MM.1S (cell line): ENCODE measurements at regions not wholly inside any gene's neighbourhood (a gene's known extent, or its start where the extent isn't known, plus 50 kb on each side); places are given as distances from the start of the nearest gene placed in this dataset.
A peak's percentile ranks its signal among the peaks of the same experiment; 100 is the strongest.

Source experiments
- DNase-seq: peaks from one replicate; pipeline ENCODE4 v3.0.0-alpha.2; 2015
- H2AFZ ChIP-seq: fragments of 300-600 bp; sonication (generic); 2 replicates; pipeline ENCODE4 v1.6.0; 2016; ENCODE audit warnings: antibody characterized with exemption, low read length
- H3F3A ChIP-seq: fragments of 300-600 bp; sonication (generic); 2 replicates; pipeline ENCODE4 v1.6.1; 2016; ENCODE audit warnings: mild to moderate bottlenecking, antibody characterized with exemption, low read length, moderate library complexity, mixed read lengths; ENCODE audit not compliant: insufficient read depth
- H3K27ac ChIP-seq: fragments of 300-600 bp; sonication (generic); 2 replicates; pipeline ENCODE4 v1.5.1; 2016; ENCODE audit warnings: mild to moderate bottlenecking, low read length
- H3K27me3 ChIP-seq: fragments of 300-600 bp; sonication (generic); replicated peaks from 2 replicates; pipeline ENCODE4 v1.6.0; 2016; ENCODE audit warnings: low read length; ENCODE audit not compliant: insufficient read depth
- H3K36me3 ChIP-seq: fragments of 300-600 bp; sonication (generic); replicated peaks from 2 replicates; pipeline ENCODE4 v1.6.1; 2016; ENCODE audit warnings: mild to moderate bottlenecking, low read length, mixed read lengths; ENCODE audit not compliant: insufficient read depth
- H3K4me1 ChIP-seq: fragments of 300-600 bp; sonication (generic); 2 replicates; pipeline ENCODE4 v1.6.1; 2016; ENCODE audit warnings: low read length, mixed read lengths
- H3K4me2 ChIP-seq: fragments of 300-600 bp; sonication (generic); 2 replicates; pipeline ENCODE4 v1.6.0; 2016; ENCODE audit warnings: low read depth, low read length
- H3K4me3 ChIP-seq: fragments of 300-600 bp; sonication (generic); 2 replicates; pipeline ENCODE4 v1.5.1; 2016; ENCODE audit warnings: low read length, mixed read lengths
- H3K79me2 ChIP-seq: fragments of 300-600 bp; sonication (generic); 2 replicates; pipeline ENCODE4 v1.6.1; 2016; ENCODE audit warnings: mixed run types, low read length, mixed read lengths
- H3K9ac ChIP-seq: fragments of 300-600 bp; sonication (generic); 2 replicates; pipeline ENCODE4 v1.6.1; 2016; ENCODE audit warnings: low read length, mixed read lengths
- H3K9me2 ChIP-seq: fragments of 300-600 bp; sonication (generic); replicated peaks from 2 replicates; pipeline ENCODE4 v1.6.1; 2016; ENCODE audit warnings: mild to moderate bottlenecking, low read length, mixed read lengths; ENCODE audit not compliant: insufficient read depth
- H3K9me3 ChIP-seq: fragments of 300-600 bp; sonication (generic); replicated peaks from 2 replicates; pipeline ENCODE4 v1.6.1; 2016; ENCODE audit warnings: mild to moderate bottlenecking, low read length, mixed read lengths; ENCODE audit not compliant: insufficient read depth
- H4K20me1 ChIP-seq: fragments of 300-600 bp; sonication (generic); 2 replicates; pipeline ENCODE4 v1.6.1; 2016; ENCODE audit warnings: mild to moderate bottlenecking, low read length, moderate library complexity, mixed read lengths; ENCODE audit not compliant: insufficient read depth
- EZH2 ChIP-seq: fragments of 300-600 bp; sonication (generic); optimal IDR thresholded peaks from 2 replicates; pipeline ENCODE3; 2017; ENCODE audit warnings: low read depth, mild to moderate bottlenecking, antibody characterized with exemption, low read length, mixed read lengths
- EZH2phosphoT487 ChIP-seq: fragments of 300-600 bp; sonication (generic); IDR thresholded peaks from 2 replicates; pipeline ENCODE4 v1.6.1; 2018; ENCODE audit warnings: antibody characterized with exemption, low read length
- TF ChIP-seq, protein P1 (sequence below): fragments of 300-600 bp; sonication (generic); IDR thresholded peaks from 2 replicates; pipeline ENCODE4 v1.5.1; 2016; ENCODE audit warnings: antibody characterized with exemption, low read length, mixed read lengths

DNA sequence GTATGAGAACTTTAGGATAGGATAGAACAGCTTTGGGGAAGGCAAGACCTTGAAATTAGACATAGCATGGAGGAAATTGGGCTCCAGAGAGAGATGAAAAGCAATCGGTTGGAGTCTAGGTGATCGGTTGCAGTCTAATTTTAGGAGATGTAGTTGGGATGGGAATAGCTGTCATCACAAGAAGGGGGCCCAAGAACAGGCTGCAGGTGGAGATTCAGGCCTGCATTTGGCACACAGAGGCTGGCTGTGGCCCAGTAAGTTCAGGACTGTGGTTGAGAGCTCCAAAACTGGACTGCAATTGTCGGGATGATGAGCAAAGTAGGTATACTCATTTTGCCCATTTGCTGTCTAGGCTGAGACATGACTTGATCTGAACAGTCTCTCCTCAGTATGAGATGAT, 301.3 kb upstream of the B3GALT2 start:
- TF ChIP-seq EZH2phosphoT487: no peak
- no peak for TF ChIP-seq EZH2
- TF ChIP-seq, protein P1, sequence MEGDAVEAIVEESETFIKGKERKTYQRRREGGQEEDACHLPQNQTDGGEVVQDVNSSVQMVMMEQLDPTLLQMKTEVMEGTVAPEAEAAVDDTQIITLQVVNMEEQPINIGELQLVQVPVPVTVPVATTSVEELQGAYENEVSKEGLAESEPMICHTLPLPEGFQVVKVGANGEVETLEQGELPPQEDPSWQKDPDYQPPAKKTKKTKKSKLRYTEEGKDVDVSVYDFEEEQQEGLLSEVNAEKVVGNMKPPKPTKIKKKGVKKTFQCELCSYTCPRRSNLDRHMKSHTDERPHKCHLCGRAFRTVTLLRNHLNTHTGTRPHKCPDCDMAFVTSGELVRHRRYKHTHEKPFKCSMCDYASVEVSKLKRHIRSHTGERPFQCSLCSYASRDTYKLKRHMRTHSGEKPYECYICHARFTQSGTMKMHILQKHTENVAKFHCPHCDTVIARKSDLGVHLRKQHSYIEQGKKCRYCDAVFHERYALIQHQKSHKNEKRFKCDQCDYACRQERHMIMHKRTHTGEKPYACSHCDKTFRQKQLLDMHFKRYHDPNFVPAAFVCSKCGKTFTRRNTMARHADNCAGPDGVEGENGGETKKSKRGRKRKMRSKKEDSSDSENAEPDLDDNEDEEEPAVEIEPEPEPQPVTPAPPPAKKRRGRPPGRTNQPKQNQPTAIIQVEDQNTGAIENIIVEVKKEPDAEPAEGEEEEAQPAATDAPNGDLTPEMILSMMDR: no peak
- Histone ChIP-seq H3K4me1 (peaks cover 11% of the 10 kb centered on the region), H2AFZ (no peak overlapping the region), H3K4me3 (no peak overlapping the region), H3K9me3 (no peaks in the 10 kb centered on the region), H3K9me2 (no peaks in the 10 kb centered on the region), H3K79me2 (no peaks in the 10 kb centered on the region), H3F3A (no peaks in the 10 kb centered on the region), H3K27me3 (no peaks in the 10 kb centered on the region), H3K27ac (no peak overlapping the region), H3K36me3 (no peaks in the 10 kb centered on the region), H3K4me2 (no peak overlapping the region), H3K9ac (no peak overlapping the region), H4K20me1 (no peaks in the 10 kb centered on the region)
- DNase-seq: no peak

GRCh38 chr1:193486671-193487229, 300.3 kb upstream of the B3GALT2 start:
- H3K4me2 ChIP-seq: peak overlapping the region; percentile 2; the same call in 1 of the 2 replicates
- TF ChIP-seq EZH2phosphoT487 (no peak), EZH2 (no peak)

DNA sequence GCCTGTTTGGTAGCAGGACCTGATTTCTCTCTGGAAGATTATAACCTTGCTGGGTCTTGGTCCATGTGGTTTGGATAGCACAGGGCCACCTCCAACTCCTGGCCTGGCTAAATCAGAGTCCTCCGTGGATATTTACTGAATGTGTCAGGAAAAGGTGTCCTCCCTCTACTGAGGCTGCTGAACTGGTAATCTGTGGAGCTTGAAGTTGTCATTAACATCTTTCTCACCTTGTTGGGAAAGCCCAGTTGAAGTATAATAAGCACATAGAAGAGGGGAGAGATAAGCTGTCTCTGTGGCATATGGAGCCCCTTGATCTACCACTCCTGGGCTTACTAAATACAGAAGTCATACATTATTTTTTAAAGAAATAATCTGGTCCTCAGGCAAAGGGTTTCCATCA, 294.3 kb upstream of the B3GALT2 start:
- no peaks in the 10 kb centered on the region for H4K20me1 ChIP-seq
- H3K4me3 ChIP-seq: no peak overlapping the region
- H3K4me1 ChIP-seq: peaks cover 12% of the 10 kb centered on the region
- H3K36me3 ChIP-seq: no peaks in the 10 kb centered on the region
- H3K4me2 ChIP-seq: no peak overlapping the region
- H3K27ac ChIP-seq: no peak overlapping the region
- no peak overlapping the region for H3K9ac ChIP-seq
- peaks cover 4% of the 10 kb centered on the region; the same call in 1 of the 2 replicates for H3F3A ChIP-seq
- no peaks in the 10 kb centered on the region for H3K79me2 ChIP-seq
- no peaks in the 10 kb centered on the region for H3K27me3 ChIP-seq
- H3K9me3 ChIP-seq: no peaks in the 10 kb centered on the region
- DNase-seq: no peak
- no peaks in the 10 kb centered on the region for H3K9me2 ChIP-seq
- TF ChIP-seq EZH2phosphoT487 (no peak), EZH2 (no peak)
- TF ChIP-seq, protein P1: no peak
- no peak overlapping the region for H2AFZ ChIP-seq

More at GRCh38 chr1:193486671-193487229, 300.3 kb upstream of the B3GALT2 start:
- peak overlapping the region; percentile 3; the same call in 1 of the 2 replicates for H3K27ac ChIP-seq
- H3K36me3 ChIP-seq: no peaks in the 10 kb centered on the region
- H2AFZ ChIP-seq: peak overlapping the region; percentile 40
- H3K27me3 ChIP-seq: no peaks in the 10 kb centered on the region
- no peaks in the 10 kb centered on the region for H4K20me1 ChIP-seq
- DNase-seq: peak; percentile 11
- H3K9me3 ChIP-seq: no peaks in the 10 kb centered on the region
- no peak overlapping the region for H3K4me3 ChIP-seq
- no peaks in the 10 kb centered on the region for H3K79me2 ChIP-seq
- no peaks in the 10 kb centered on the region for H3F3A ChIP-seq
- no peaks in the 10 kb centered on the region for H3K9me2 ChIP-seq
- H3K4me1 ChIP-seq: peaks cover 11% of the 10 kb centered on the region
- no peak overlapping the region for H3K9ac ChIP-seq

GRCh38 chr1:193479187-193479586, 292.8 kb upstream of the B3GALT2 start:
- H3K4me1 ChIP-seq: peaks cover 12% of the 10 kb centered on the region
- H3F3A ChIP-seq: peaks cover 4% of the 10 kb centered on the region; the same call in 1 of the 2 replicates
- H3K36me3 ChIP-seq: no peaks in the 10 kb centered on the region
- H3K27me3 ChIP-seq: no peaks in the 10 kb centered on the region
- H3K9me3 ChIP-seq: no peaks in the 10 kb centered on the region
- no peaks in the 10 kb centered on the region for H4K20me1 ChIP-seq
- TF ChIP-seq EZH2phosphoT487 (no peak), EZH2 (no peak)
- DNase-seq: peak; percentile 95
- H3K27ac ChIP-seq: peak overlapping the region; percentile 60; the same call in 1 of the 2 replicates
- no peaks in the 10 kb centered on the region for H3K79me2 ChIP-seq
- peak overlapping the region; percentile 3; the same call in 1 of the 2 replicates for H2AFZ ChIP-seq
- no peak overlapping the region for H3K9ac ChIP-seq
- H3K4me3 ChIP-seq: no peak overlapping the region
- peak overlapping the region; percentile 6; the same call in 1 of the 2 replicates for H3K4me2 ChIP-seq
- H3K9me2 ChIP-seq: no peaks in the 10 kb centered on the region
